ENCODE measurements at regions not wholly inside any gene's neighbourhood (a gene's known extent, or its start where the extent isn't known, plus 50 kb on each side); places are given as distances from the start of the nearest gene placed in this dataset.

- TF ChIP-seq PATZ1 (CRISPR knock-in tag; IDR thresholded peaks at IDR 0.05; ENCODE audit: borderline replicate concordance) = no peak
Observed at GRCh38 chr1:237999426-238000052, 108.8 kb upstream of the ZP4 start (continued).

GRCh38 chr1:237998581-237998980 lies 107.9 kb upstream of the ZP4 start:
- ATAC-seq = no peak
- TF ChIP-seq CSDC2 (CRISPR knock-in tag; IDR thresholded peaks at IDR 0.05) = no peak

GRCh38 chr1:237983496-237983895 lies 92.8 kb upstream of the ZP4 start:
- TF ChIP-seq SNAI2 (CRISPR knock-in tag; IDR thresholded peaks at IDR 0.05) (no peak), CSDC2 (CRISPR knock-in tag; IDR thresholded peaks at IDR 0.05) (no peak), OSR1 (CRISPR knock-in tag; IDR thresholded peaks at IDR 0.05) (no peak), PPARA (CRISPR knock-in tag; IDR thresholded peaks at IDR 0.05; ENCODE audit: borderline replicate concordance) (no peak), GLIS3 (CRISPR knock-in tag; IDR thresholded peaks at IDR 0.05) (no peak), BACH2 (CRISPR knock-in tag; IDR thresholded peaks at IDR 0.05; ENCODE audit: borderline replicate concordance) (no peak)
- no peak for ATAC-seq

- TF ChIP-seq ZNF70 (CRISPR knock-in tag; IDR thresholded peaks at IDR 0.05) (no peak), ZNF565 (CRISPR knock-in tag; conservative IDR thresholded peaks at IDR 0.05; ENCODE audit: low read depth) (no peak), PATZ1 (CRISPR knock-in tag; IDR thresholded peaks at IDR 0.05; ENCODE audit: borderline replicate concordance) (no peak)
- no peak for ATAC-seq
Observed at GRCh38 chr1:237981223-237981622, 90.5 kb upstream of the ZP4 start.

- no peak for TF ChIP-seq PPARA (CRISPR knock-in tag; IDR thresholded peaks at IDR 0.05; ENCODE audit: borderline replicate concordance)
- TF ChIP-seq TOX (CRISPR knock-in tag; IDR thresholded peaks at IDR 0.05; ENCODE audit: borderline replicate concordance) = no peak
- no peak for ATAC-seq
Observed at GRCh38 chr1:237976331-237976730, 85.6 kb upstream of the ZP4 start.

- TF ChIP-seq CSRNP3 (CRISPR knock-in tag; IDR thresholded peaks at IDR 0.05) (no peak), ZNF8 (CRISPR knock-in tag; IDR thresholded peaks at IDR 0.05) (no peak), CREB5 (CRISPR knock-in tag; IDR thresholded peaks at IDR 0.05; ENCODE audit: low read depth) (no peak), TOX (CRISPR knock-in tag; IDR thresholded peaks at IDR 0.05; ENCODE audit: borderline replicate concordance) (no peak), PATZ1 (CRISPR knock-in tag; IDR thresholded peaks at IDR 0.05; ENCODE audit: borderline replicate concordance) (no peak), ZFP30 (CRISPR knock-in tag; IDR thresholded peaks at IDR 0.05) (no peak), PPARA (CRISPR knock-in tag; IDR thresholded peaks at IDR 0.05; ENCODE audit: borderline replicate concordance) (no peak)
- ATAC-seq = no peak
Observed at GRCh38 chr1:237975903-237976302, 85.2 kb upstream of the ZP4 start.

Data from SK-N-SH treated with all-trans-retinoic acid at 6 μM for 48 hours (cell line).